Vagina (tissue), 2 donors: ENCODE measurements at regions not wholly inside any gene's neighbourhood (a gene's known extent, or its start where the extent isn't known, plus 50 kb on each side); places are given as distances from the start of the nearest gene placed in this dataset.

ENCODE experiments used
- POLR2A ChIP-seq, 2 donors: fragments of 450-650 bp; IDR thresholded peaks; one replicate each; pipeline ENCODE4 v1.6.1; 2017; ENCODE audit warnings: antibody characterized with exemption in 2 of 2, mild to moderate bottlenecking in 2 of 2, moderate library complexity in 2 of 2
- TF ChIP-seq, protein P1 (sequence below), 3 experiments: fragments of 450-650 bp in 2 of 3; fragments of 200-600 bp in 1 of 3; sonication (generic) in 1 of 3; IDR thresholded peaks; one replicate each; pipeline ENCODE4 v1.5.1; 2017 to 2019; ENCODE audit warnings: antibody characterized with exemption in 3 of 3, mild to moderate bottlenecking in 2 of 3, moderate library complexity in 2 of 3

- TF ChIP-seq POLR2A (IDR thresholded peaks at IDR 0.05) = no peak
- TF ChIP-seq, protein P1, sequence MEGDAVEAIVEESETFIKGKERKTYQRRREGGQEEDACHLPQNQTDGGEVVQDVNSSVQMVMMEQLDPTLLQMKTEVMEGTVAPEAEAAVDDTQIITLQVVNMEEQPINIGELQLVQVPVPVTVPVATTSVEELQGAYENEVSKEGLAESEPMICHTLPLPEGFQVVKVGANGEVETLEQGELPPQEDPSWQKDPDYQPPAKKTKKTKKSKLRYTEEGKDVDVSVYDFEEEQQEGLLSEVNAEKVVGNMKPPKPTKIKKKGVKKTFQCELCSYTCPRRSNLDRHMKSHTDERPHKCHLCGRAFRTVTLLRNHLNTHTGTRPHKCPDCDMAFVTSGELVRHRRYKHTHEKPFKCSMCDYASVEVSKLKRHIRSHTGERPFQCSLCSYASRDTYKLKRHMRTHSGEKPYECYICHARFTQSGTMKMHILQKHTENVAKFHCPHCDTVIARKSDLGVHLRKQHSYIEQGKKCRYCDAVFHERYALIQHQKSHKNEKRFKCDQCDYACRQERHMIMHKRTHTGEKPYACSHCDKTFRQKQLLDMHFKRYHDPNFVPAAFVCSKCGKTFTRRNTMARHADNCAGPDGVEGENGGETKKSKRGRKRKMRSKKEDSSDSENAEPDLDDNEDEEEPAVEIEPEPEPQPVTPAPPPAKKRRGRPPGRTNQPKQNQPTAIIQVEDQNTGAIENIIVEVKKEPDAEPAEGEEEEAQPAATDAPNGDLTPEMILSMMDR (IDR thresholded peaks at IDR 0.05) = no peak
Measured at GRCh38 chr12:125262851-125263250, 197.6 kb downstream of the AACS start.
